Activated CD8-positive, alpha-beta T cell treated with anti-CD3 and anti-CD28 coated beads for 36 hours (primary cell): ENCODE measurements at regions not wholly inside any gene's neighbourhood (a gene's known extent, or its start where the extent isn't known, plus 50 kb on each side); places are given as distances from the start of the nearest gene placed in this dataset.

Experiments
- ATAC-seq: fragments of 200-7000 bp; cut with Tn5 transposase; one replicate; pipeline ENCODE4 v1.10.0; 2021; ENCODE audit warnings: mild to moderate bottlenecking, moderate library complexity
- CTCF ChIA-PET: fragments of 350-600 bp; sonication (Branson Sonifier 250); formaldehyde crosslinking; loops from one replicate; lab custom pipeline; 2021; ENCODE audit warnings: antibody characterized with exemption; lab: Charles Lee
- POLR2A ChIA-PET: fragments of 350-600 bp; sonication (Branson Sonifier 250); formaldehyde crosslinking; loops from one replicate; lab custom pipeline; 2021; ENCODE audit warnings: antibody characterized with exemption; lab: Charles Lee
- DNase-seq: peaks from one replicate; pipeline ENCODE4 v3.0.0-alpha.2; 2020
- H3K27ac Mint-ChIP-seq: one replicate; pipeline ENCODE4 v1.8.0; 2021; ENCODE audit warnings: mild to moderate bottlenecking, mixed read lengths
- H3K27me3 Mint-ChIP-seq: one replicate; pipeline ENCODE4 v1.8.0; 2021; ENCODE audit warnings: mixed read lengths
- H3K36me3 Mint-ChIP-seq: one replicate; pipeline ENCODE4 v1.8.0; 2021; ENCODE audit warnings: low read depth, mixed read lengths
- H3K4me1 Mint-ChIP-seq: one replicate; pipeline ENCODE4 v1.8.0; 2021; ENCODE audit warnings: low read depth, mixed read lengths
- H3K4me3 Mint-ChIP-seq: one replicate; pipeline ENCODE4 v1.8.0; 2021; ENCODE audit warnings: mild to moderate bottlenecking, moderate library complexity, mixed read lengths
- H3K9me3 Mint-ChIP-seq: one replicate; pipeline ENCODE4 v1.8.0; 2021; ENCODE audit warnings: mixed read lengths
- intact Hi-C: fragments of 100-400 bp; cut with micrococcal nuclease; formaldehyde crosslinking; loops from one replicate; pipeline ENCODE4 v1.10.0; 2022
- TF ChIP-seq, protein P1 (sequence below): fragments of 200-600 bp; IDR thresholded peaks from one replicate; pipeline ENCODE4 v1.8.0; 2022; ENCODE audit warnings: antibody characterized with exemption, mild to moderate bottlenecking

- TF ChIP-seq, protein P1, sequence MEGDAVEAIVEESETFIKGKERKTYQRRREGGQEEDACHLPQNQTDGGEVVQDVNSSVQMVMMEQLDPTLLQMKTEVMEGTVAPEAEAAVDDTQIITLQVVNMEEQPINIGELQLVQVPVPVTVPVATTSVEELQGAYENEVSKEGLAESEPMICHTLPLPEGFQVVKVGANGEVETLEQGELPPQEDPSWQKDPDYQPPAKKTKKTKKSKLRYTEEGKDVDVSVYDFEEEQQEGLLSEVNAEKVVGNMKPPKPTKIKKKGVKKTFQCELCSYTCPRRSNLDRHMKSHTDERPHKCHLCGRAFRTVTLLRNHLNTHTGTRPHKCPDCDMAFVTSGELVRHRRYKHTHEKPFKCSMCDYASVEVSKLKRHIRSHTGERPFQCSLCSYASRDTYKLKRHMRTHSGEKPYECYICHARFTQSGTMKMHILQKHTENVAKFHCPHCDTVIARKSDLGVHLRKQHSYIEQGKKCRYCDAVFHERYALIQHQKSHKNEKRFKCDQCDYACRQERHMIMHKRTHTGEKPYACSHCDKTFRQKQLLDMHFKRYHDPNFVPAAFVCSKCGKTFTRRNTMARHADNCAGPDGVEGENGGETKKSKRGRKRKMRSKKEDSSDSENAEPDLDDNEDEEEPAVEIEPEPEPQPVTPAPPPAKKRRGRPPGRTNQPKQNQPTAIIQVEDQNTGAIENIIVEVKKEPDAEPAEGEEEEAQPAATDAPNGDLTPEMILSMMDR = no peak
- H3K27me3 Mint-ChIP-seq = no peaks in the 10 kb centered on the region
- peaks cover 19% of the 10 kb centered on the region for H3K36me3 Mint-ChIP-seq
- ATAC-seq (no peak), DNase-seq (no peak)
- H3K9me3 Mint-ChIP-seq = no peaks in the 10 kb centered on the region
- H3K4me1 Mint-ChIP-seq = peaks cover 85% of the 10 kb centered on the region
- ChIA-PET CTCF (interaction anchor here (1.0 to 1.6 kb wide), 3 partner anchors 9 to 88 kb away, joined by 3 to 5 read pairs (median 3); no protein-coding TSS in a partner anchor), POLR2A (interaction anchor here (1.5 to 5.9 kb wide), 5 partner anchors 9 to 58 kb away, joined by 4 to 26 read pairs (median 6); partner anchors contain the start of gene STK17B)
- H3K27ac Mint-ChIP-seq = peak overlapping the region; percentile 61
- intact Hi-C loops = no loop called here
- H3K4me3 Mint-ChIP-seq = no peak overlapping the region
Measured at GRCh38 chr2:196224756-196225155, 53.4 kb upstream of the STK17B start.

DNA sequence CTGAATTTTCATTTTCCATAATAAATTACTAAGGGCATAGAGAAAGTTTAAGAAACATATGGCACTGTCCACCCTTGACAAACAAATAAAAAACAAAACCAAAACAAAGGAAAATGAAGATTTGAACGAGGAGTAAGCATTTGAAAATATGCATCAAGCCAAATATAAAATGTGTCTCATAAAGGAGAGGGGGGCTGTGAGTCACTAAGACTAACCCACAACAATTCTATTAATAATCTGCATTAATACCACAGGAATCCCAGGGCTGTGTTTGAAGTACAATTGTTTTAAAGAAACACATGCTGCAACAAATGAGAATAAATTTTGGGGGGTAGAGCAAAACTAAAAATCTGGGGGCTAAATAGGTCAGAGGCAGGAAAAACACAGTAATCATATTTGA lies 53.8 kb upstream of the STK17B start:
- H3K9me3 Mint-ChIP-seq = no peaks in the 10 kb centered on the region
- H3K36me3 Mint-ChIP-seq = peaks cover 19% of the 10 kb centered on the region
- peak overlapping the region; percentile 61 for H3K27ac Mint-ChIP-seq
- no peaks in the 10 kb centered on the region for H3K27me3 Mint-ChIP-seq
- peak overlapping the region; percentile 22 for H3K4me3 Mint-ChIP-seq
- TF ChIP-seq, protein P1 = no peak
- intact Hi-C loops = no loop called here
- DNase-seq (no peak), ATAC-seq (no peak)
- ChIA-PET POLR2A (interaction anchor here (1.5 to 2.4 kb wide), 4 partner anchors 9 to 59 kb away, joined by 4 to 14 read pairs (median 6); no protein-coding TSS in a partner anchor), CTCF (interaction anchor here (1.5 kb wide), 1 partner anchor 8 kb away, joined by 5 read pairs; no protein-coding TSS in a partner anchor)
- peaks cover 84% of the 10 kb centered on the region for H3K4me1 Mint-ChIP-seq

DNA sequence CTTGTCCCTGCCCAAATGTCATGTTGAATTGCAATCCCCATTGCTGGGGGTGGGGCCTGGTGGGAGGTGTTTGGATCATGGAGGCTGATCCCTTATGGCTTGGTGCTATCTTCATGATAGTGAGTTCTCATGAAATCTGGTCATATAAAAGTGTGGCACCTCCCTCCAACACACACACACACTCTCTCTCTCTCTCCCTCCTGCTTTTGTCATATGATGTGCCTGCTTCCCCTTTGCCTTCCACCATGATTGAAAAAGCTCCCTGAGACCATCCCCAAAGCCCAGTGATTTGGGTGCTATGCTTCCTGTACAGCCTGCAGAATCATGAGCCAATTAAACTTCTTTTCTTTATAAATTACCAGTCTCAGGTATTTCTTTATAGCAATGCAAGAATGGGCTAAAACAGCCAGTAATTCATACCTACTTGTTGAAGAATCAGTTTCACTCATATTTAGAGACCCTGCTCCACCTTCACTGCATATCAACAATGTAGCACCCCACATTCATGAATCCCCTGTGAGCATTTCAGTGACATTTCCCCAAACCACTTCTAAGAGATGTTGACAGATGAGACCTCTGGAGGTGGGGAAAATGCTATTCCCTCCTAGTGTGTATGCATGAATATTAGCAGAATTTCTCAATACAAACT lies 54.8 kb upstream of the STK17B start:
- intact Hi-C loops = no loop called here
- H3K27ac Mint-ChIP-seq = peak overlapping the region; percentile 65
- H3K36me3 Mint-ChIP-seq = peaks cover 21% of the 10 kb centered on the region
- TF ChIP-seq, protein P1 = no peak
- ATAC-seq = peak; percentile 26
- ChIA-PET POLR2A (interaction anchor here (0.8 to 2.5 kb wide), 6 partner anchors 12 to 62 kb away, joined by 3 to 11 read pairs (median 4); partner anchors contain the start of gene STK17B), CTCF (interaction anchor here (1.2 to 6.7 kb wide), 3 partner anchors 11 to 51 kb away, joined by 3 to 35 read pairs (median 26); no protein-coding TSS in a partner anchor)
- no peaks in the 10 kb centered on the region for H3K27me3 Mint-ChIP-seq
- no peak for DNase-seq
- peaks cover 82% of the 10 kb centered on the region for H3K4me1 Mint-ChIP-seq
- peak overlapping the region; percentile 9 for H3K4me3 Mint-ChIP-seq
- H3K9me3 Mint-ChIP-seq = no peaks in the 10 kb centered on the region

DNA sequence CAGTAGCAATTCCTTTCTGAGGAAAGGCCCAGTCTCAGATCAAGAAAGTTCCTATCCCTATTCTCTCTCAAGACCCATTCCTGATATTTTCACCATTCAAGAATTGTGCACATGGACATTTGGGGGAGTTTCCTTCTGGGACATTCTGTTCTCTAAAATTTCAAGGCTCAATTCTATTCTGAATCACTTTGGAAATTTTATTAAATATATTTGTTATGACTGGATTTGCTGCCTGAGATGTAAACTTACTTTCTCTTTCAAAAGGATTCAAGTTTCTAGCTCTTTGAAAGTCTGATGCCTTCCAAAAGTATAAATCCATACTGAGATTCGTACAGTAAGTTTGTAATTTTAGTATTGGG lies 55.3 kb upstream of the STK17B start:
- H3K9me3 Mint-ChIP-seq = peaks cover 2% of the 10 kb centered on the region
- TF ChIP-seq, protein P1 = no peak
- POLR2A ChIA-PET = interaction anchor here (0.8 to 2.5 kb wide), 6 partner anchors 12 to 62 kb away, joined by 3 to 11 read pairs (median 4); partner anchors contain the start of gene STK17B
- DNase-seq (no peak), ATAC-seq (no peak)
- H3K36me3 Mint-ChIP-seq = peaks cover 24% of the 10 kb centered on the region
- H3K27ac Mint-ChIP-seq = peak overlapping the region; percentile 65
- CTCF ChIA-PET = interaction anchor here (1.2 to 6.7 kb wide), 3 partner anchors 12 to 50 kb away, joined by 3 to 35 read pairs (median 26); no protein-coding TSS in a partner anchor
- H3K4me1 Mint-ChIP-seq = peaks cover 84% of the 10 kb centered on the region
- no peaks in the 10 kb centered on the region for H3K27me3 Mint-ChIP-seq
- intact Hi-C loops = no loop called here
- H3K4me3 Mint-ChIP-seq = peak overlapping the region; percentile 9

DNA sequence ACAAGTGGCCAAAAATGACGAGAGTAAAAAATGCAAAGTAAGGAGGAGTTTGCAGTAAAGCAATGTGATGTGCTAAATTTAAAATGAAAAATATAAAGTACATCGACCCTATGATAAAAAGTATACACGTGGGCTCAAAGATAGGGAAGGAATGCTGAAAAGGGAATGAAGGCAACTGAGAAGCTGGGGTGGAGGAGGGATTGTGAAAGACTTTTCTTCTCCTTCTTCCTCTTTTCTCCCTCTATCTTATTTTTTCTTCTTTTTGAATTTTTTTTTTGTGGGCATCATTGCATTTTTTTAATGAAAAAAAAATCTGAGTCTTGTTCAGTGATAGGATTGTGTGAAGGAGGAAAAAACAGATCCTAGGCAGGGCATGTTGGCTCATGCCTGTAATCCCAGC lies 57.6 kb upstream of the STK17B start:
- intact Hi-C loops = no loop called here
- Mint-ChIP-seq H3K27me3 (no peaks in the 10 kb centered on the region), H3K27ac (peak overlapping the region; percentile 88), H3K4me3 (peak overlapping the region; percentile 39), H3K36me3 (peaks cover 17% of the 10 kb centered on the region), H3K4me1 (peaks cover 91% of the 10 kb centered on the region), H3K9me3 (peaks cover 2% of the 10 kb centered on the region)
- TF ChIP-seq, protein P1 = no peak
- POLR2A ChIA-PET = interaction anchor here (0.6 to 6.6 kb wide), 10 partner anchors 9 to 150 kb away, joined by 3 to 47 read pairs (median 5); partner anchors contain the start of gene STK17B
- DNase-seq (no peak), ATAC-seq (no peak)
- CTCF ChIA-PET = interaction anchor here (1.2 to 9.2 kb wide), 5 partner anchors 9 to 59 kb away, joined by 3 to 65 read pairs (median 26); no protein-coding TSS in a partner anchor
